WTC11 (cell line): ENCODE measurements at regions not wholly inside any gene's neighbourhood (a gene's known extent, or its start where the extent isn't known, plus 50 kb on each side); places are given as distances from the start of the nearest gene placed in this dataset.
"Not testable (repeated sequence)": the region's sequence is repeated elsewhere in the genome, so short reads cannot be mapped to it uniquely, and the experiment has no call there.

Source experiments
- ATAC-seq: fragments of 200-7000 bp; cut with Tn5 transposase; 2 replicates; pipeline ENCODE4 v1.10.0; 2021; ENCODE audit warnings: mild to moderate bottlenecking, moderate library complexity
- CTCF ChIA-PET: fragments of 300-600 bp; sonication (Branson Sonifier 250); formaldehyde crosslinking; loops from one replicate; lab custom pipeline; 2021; ENCODE audit warnings: antibody characterized with exemption; lab: Charles Lee
- POLR2A ChIA-PET: fragments of 350-600 bp; sonication (Branson Sonifier 250); formaldehyde crosslinking; loops from one replicate; lab custom pipeline; 2021; ENCODE audit warnings: antibody characterized with exemption; lab: Charles Lee
- DNase-seq: peaks from one replicate; pipeline ENCODE4 v3.0.0; 2021; ENCODE audit warnings: low spot score
- H3K27ac Mint-ChIP-seq: 2 replicates; pipeline ENCODE4 v1.8.0; 2021; ENCODE audit warnings: mixed read lengths
- H3K27me3 Mint-ChIP-seq: 2 replicates; pipeline ENCODE4 v1.8.0; 2021; ENCODE audit warnings: low read depth, mild to moderate bottlenecking, moderate library complexity, mixed read lengths
- H3K36me3 Mint-ChIP-seq: 2 replicates; pipeline ENCODE4 v1.8.0; 2021; ENCODE audit warnings: mixed read lengths
- H3K4me1 Mint-ChIP-seq: 2 replicates; pipeline ENCODE4 v1.8.0; 2022; ENCODE audit warnings: mixed read lengths
- H3K4me3 Mint-ChIP-seq: 2 replicates; pipeline ENCODE4 v1.8.0; 2021; ENCODE audit warnings: mild to moderate bottlenecking, moderate library complexity, mixed read lengths
- H3K9me3 Mint-ChIP-seq: 2 replicates; pipeline ENCODE4 v1.8.0; 2021; ENCODE audit warnings: mixed read lengths
- MAX ChIP-seq: sonication (generic); formaldehyde crosslinking; IDR thresholded peaks from 2 replicates; pipeline ENCODE4 v1.8.0; 2022; ENCODE audit warnings: mild to moderate bottlenecking, missing genetic modification reagents

DNA sequence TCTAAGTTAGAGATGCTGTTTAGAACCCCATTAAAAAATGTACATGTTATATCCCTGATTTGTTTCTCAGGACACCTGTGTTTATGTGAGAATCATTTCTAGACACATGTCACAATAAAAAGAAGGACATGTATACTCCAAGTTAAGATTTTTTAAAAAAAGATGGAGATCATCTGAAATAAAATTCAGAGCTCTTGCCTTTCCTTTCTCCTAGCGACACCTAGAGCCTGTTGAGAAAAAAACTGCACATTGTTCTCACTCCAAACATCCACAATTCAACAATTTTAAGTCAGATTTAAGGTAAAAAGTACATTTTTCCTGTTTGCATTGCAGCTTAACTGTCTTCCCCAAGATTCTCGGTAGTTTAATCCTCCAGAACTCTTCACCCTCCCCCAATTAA, 171.8 kb downstream of the ATP6V0E2 start:
- H3K27ac Mint-ChIP-seq, CTCF ChIA-PET, POLR2A ChIA-PET, H3K9me3 Mint-ChIP-seq, DNase-seq, H3K4me3 Mint-ChIP-seq, H3K36me3 Mint-ChIP-seq, ATAC-seq: not testable (repeated sequence)
- Mint-ChIP-seq H3K27me3 (peaks cover 49% of the 10 kb centered on the region), H3K4me1 (peaks cover 11% of the 10 kb centered on the region)

- CTCF ChIA-PET: interaction anchor here (1.7 kb wide), 1 partner anchor 185 kb away, joined by 10 read pairs; no protein-coding TSS in a partner anchor
- POLR2A ChIA-PET, DNase-seq: not testable (repeated sequence)
These were observed 172.8 kb downstream of the ATP6V0E2 start for GRCh38 chr7:150046290-150047194.

GRCh38 chr7:150047329-150047728, 173.6 kb downstream of the ATP6V0E2 start:
- CTCF ChIA-PET: interaction anchor here (0.9 to 1.7 kb wide), 2 partner anchors 186 to 276 kb away, joined by 4 to 10 read pairs; no protein-coding TSS in a partner anchor
- H3K27me3 Mint-ChIP-seq: peaks cover 49% of the 10 kb centered on the region
- H3K36me3 Mint-ChIP-seq, H3K27ac Mint-ChIP-seq, H3K9me3 Mint-ChIP-seq: not testable (repeated sequence)
- DNase-seq (peak; percentile 29), ATAC-seq (peak; percentile 7; the same call in 1 of the 2 replicates)
- H3K4me3 Mint-ChIP-seq: peak overlapping the region; percentile 76
- peaks cover 13% of the 10 kb centered on the region for H3K4me1 Mint-ChIP-seq
- POLR2A ChIA-PET: interaction anchor here (0.6 kb wide), 1 partner anchor 330 kb away, joined by 3 read pairs; no protein-coding TSS in a partner anchor

More at GRCh38 chr7:150046290-150047194, 172.8 kb downstream of the ATP6V0E2 start:
- H3K36me3 Mint-ChIP-seq, ATAC-seq, H3K27ac Mint-ChIP-seq, H3K9me3 Mint-ChIP-seq: not testable (repeated sequence)
- H3K4me1 Mint-ChIP-seq: peaks cover 11% of the 10 kb centered on the region
- peak overlapping the region; percentile 76 for H3K4me3 Mint-ChIP-seq
- H3K27me3 Mint-ChIP-seq: peaks cover 49% of the 10 kb centered on the region

- Mint-ChIP-seq H3K4me3 (peak overlapping the region; percentile 78), H3K4me1 (peaks cover 13% of the 10 kb centered on the region), H3K27me3 (peaks cover 49% of the 10 kb centered on the region)
- ChIA-PET POLR2A (interaction anchor here (0.6 kb wide), 1 partner anchor 330 kb away, joined by 3 read pairs; no protein-coding TSS in a partner anchor), CTCF (interaction anchor here (0.9 to 1.7 kb wide), 3 partner anchors 177 to 277 kb away, joined by 3 to 10 read pairs (median 4); no protein-coding TSS in a partner anchor)
- H3K27ac Mint-ChIP-seq, H3K36me3 Mint-ChIP-seq, ATAC-seq, H3K9me3 Mint-ChIP-seq: not testable (repeated sequence)
- DNase-seq: peak; percentile 25
These were observed 174.0 kb downstream of the ATP6V0E2 start for GRCh38 chr7:150047772-150048171.

DNA sequence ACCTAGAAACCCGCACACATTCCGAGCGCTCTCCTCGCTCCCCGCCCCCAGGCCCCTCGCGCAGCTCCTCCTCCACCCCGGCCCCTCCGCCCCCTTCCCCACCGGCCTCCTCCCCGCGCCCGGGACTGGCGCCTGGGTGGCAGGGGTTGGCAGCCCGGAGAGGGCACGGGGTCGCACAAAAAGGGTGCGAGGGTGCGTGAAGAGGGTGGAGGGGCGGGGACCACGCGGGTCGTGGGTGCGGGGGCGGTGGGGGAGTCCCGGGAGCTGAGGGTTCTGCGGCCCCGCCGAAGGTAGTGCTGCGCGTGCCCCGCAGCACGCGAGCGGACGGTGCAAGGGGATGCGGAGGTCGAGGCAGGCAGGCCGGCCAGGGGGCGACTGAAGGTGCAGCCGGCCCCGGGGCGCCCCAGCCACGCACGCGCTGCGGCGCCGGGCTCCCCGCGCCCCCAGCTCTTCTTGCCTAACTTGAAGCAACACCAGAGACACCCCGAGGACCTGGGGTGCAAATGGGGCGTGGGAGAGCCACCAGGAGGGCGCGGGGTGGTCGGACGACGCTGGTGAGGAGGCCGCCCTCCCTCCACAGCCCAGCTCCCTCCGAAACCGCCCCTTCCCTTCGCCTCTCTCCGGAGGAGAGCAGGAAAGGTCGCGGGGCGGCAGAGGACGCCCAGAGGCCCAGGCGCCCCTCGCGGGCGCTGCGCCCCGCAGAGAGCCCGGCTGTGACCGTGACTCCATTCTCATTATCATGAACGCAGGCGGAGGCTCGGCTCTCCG, 174.7 kb downstream of the ATP6V0E2 start:
- Mint-ChIP-seq H3K27me3 (peaks cover 51% of the 10 kb centered on the region), H3K4me3 (peak overlapping the region; percentile 78), H3K4me1 (peaks cover 13% of the 10 kb centered on the region)
- CTCF ChIA-PET: interaction anchor here (0.9 to 1.7 kb wide), 3 partner anchors 178 to 277 kb away, joined by 3 to 10 read pairs (median 4); no protein-coding TSS in a partner anchor
- DNase-seq: peak; percentile 21
- POLR2A ChIA-PET, H3K36me3 Mint-ChIP-seq, H3K9me3 Mint-ChIP-seq, H3K27ac Mint-ChIP-seq: not testable (repeated sequence)
- peak; percentile 30 for ATAC-seq

- DNase-seq: peak; percentile 61
- TF ChIP-seq MAX: peak; percentile 61; the same call in 1 of the 2 replicates
- ATAC-seq: peak; percentile 78
- CTCF ChIA-PET, H3K27ac Mint-ChIP-seq, H3K36me3 Mint-ChIP-seq, POLR2A ChIA-PET, H3K9me3 Mint-ChIP-seq: not testable (repeated sequence)
- H3K27me3 Mint-ChIP-seq: peaks cover 50% of the 10 kb centered on the region
- peak overlapping the region; percentile 76 for H3K4me3 Mint-ChIP-seq
- peaks cover 13% of the 10 kb centered on the region for H3K4me1 Mint-ChIP-seq
These were observed 175.4 kb downstream of the ATP6V0E2 start for GRCh38 chr7:150049012-150049655.

- H3K4me1 Mint-ChIP-seq, H3K4me3 Mint-ChIP-seq, ATAC-seq, DNase-seq, H3K27ac Mint-ChIP-seq, H3K36me3 Mint-ChIP-seq, POLR2A ChIA-PET, CTCF ChIA-PET, H3K9me3 Mint-ChIP-seq: not testable (repeated sequence)
- H3K27me3 Mint-ChIP-seq: peaks cover 16% of the 10 kb centered on the region
These were observed 179.6 kb downstream of the ATP6V0E2 start for GRCh38 chr7:150053396-150053795.

- H3K4me1 Mint-ChIP-seq, ATAC-seq, DNase-seq, CTCF ChIA-PET, H3K4me3 Mint-ChIP-seq, POLR2A ChIA-PET, H3K27ac Mint-ChIP-seq, H3K9me3 Mint-ChIP-seq, H3K36me3 Mint-ChIP-seq: not testable (repeated sequence)
- H3K27me3 Mint-ChIP-seq: peaks cover 14% of the 10 kb centered on the region
These were observed 180.5 kb downstream of the ATP6V0E2 start for GRCh38 chr7:150054242-150054641.
